ENCODE measurements at regions not wholly inside any gene's neighbourhood (a gene's known extent, or its start where the extent isn't known, plus 50 kb on each side); places are given as distances from the start of the nearest gene placed in this dataset.

DNA sequence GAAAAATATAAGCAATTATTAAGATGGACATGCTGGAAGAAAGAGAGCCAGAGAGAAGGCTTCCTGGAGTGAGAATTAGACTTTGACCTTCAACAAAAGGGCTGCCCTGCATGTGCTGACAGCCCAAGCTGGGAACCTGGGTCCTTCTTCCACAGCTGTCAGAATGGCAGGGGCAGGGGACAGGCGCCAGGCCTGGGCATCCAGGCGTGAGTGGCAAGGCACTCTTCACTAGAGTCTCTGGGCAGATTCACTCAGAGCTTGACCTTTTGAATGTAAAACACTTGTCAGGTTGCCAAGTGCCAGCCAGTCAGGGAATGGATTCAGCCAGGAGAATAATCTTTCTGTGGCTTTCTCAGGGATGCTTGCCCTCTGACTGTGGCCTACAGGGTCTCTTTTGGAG is 119.1 kb upstream of the CLINT1 start:
- Histone ChIP-seq H3K27ac (ENCODE audit: control insufficient read depth, insufficient read depth) (no peak overlapping the region), H3K36me3 (ENCODE audit: control insufficient read depth in 2 of 2, insufficient read depth in 2 of 2, low read length in 1 of 2) (no peaks in the 10 kb centered on the region), H3K4me3 (no peak overlapping the region), H3K27me3 (replicated peaks in 1 of 2; ENCODE audit: control insufficient read depth in 2 of 2, insufficient read depth in 2 of 2, low read length in 1 of 2) (no peaks in the 10 kb centered on the region), H3K9me3 (replicated peaks; ENCODE audit: control insufficient read depth, insufficient read depth, low read length) (no peaks in the 10 kb centered on the region), H3K9ac (ENCODE audit: control insufficient read depth, insufficient read depth, low read length) (no peak overlapping the region), H4K20me1 (ENCODE audit: control insufficient read depth, insufficient read depth) (no peaks in the 10 kb centered on the region), H3K79me2 (ENCODE audit: control insufficient read depth, insufficient read depth, low read length) (no peaks in the 10 kb centered on the region), H2AFZ (ENCODE audit: control insufficient read depth, low read depth, low read length) (no peak overlapping the region), H3K4me2 (ENCODE audit: control insufficient read depth, insufficient read depth) (no peak overlapping the region), H3K4me1 (ENCODE audit: control insufficient read depth, insufficient read depth, low read length) (no peaks in the 10 kb centered on the region)
- POLR2A ChIA-PET = no interaction called here
- CTCF ChIA-PET = no interaction called here
- FAIRE-seq = no peak
- RAD21 ChIA-PET (ENCODE audit: unreplicated experiment) = no interaction called here
- in situ Hi-C loops (cut with MboI) = no loop called here
- no peak for ATAC-seq
- intact Hi-C loops (cut with micrococcal nuclease; ENCODE audit: unreplicated experiment) = no loop called here
- SMC1A ChIA-PET (ENCODE audit: uncharacterized antibody, unreplicated experiment) = interaction anchor here (0.7 kb wide), 1 partner anchor 16 kb away, joined by 3 read pairs; no protein-coding TSS in a partner anchor
- TF ChIP-seq EZH2 (IDR thresholded peaks at IDR 0.05; ENCODE audit: borderline replicate concordance, control insufficient read depth, low read depth, low read length) = no peak
- no peak for TF ChIP-seq SPI1 (IDR thresholded peaks at IDR 0.05; ENCODE audit: borderline replicate concordance, insufficient read depth, low read depth, low read length)
- TF ChIP-seq YY1 (IDR thresholded peaks at IDR 0.05; ENCODE audit: low read depth, low read length) = no peak
- TF ChIP-seq POLR2AphosphoS2 (IDR thresholded peaks at IDR 0.05; ENCODE audit: low read depth, low read length) = no peak
- no peak for TF ChIP-seq STAT1 (conservative IDR thresholded peaks at IDR 0.05)
- no peak for TF ChIP-seq RB1 (IDR thresholded peaks at IDR 0.05; ENCODE audit: borderline replicate concordance)
- no peak for TF ChIP-seq ESRRA (IDR thresholded peaks at IDR 0.05; ENCODE audit: low read length)
- TF ChIP-seq TAF1 (IDR thresholded peaks at IDR 0.05; ENCODE audit: borderline replicate concordance, low read depth, low read length) = no peak
- TF ChIP-seq, protein P1, sequence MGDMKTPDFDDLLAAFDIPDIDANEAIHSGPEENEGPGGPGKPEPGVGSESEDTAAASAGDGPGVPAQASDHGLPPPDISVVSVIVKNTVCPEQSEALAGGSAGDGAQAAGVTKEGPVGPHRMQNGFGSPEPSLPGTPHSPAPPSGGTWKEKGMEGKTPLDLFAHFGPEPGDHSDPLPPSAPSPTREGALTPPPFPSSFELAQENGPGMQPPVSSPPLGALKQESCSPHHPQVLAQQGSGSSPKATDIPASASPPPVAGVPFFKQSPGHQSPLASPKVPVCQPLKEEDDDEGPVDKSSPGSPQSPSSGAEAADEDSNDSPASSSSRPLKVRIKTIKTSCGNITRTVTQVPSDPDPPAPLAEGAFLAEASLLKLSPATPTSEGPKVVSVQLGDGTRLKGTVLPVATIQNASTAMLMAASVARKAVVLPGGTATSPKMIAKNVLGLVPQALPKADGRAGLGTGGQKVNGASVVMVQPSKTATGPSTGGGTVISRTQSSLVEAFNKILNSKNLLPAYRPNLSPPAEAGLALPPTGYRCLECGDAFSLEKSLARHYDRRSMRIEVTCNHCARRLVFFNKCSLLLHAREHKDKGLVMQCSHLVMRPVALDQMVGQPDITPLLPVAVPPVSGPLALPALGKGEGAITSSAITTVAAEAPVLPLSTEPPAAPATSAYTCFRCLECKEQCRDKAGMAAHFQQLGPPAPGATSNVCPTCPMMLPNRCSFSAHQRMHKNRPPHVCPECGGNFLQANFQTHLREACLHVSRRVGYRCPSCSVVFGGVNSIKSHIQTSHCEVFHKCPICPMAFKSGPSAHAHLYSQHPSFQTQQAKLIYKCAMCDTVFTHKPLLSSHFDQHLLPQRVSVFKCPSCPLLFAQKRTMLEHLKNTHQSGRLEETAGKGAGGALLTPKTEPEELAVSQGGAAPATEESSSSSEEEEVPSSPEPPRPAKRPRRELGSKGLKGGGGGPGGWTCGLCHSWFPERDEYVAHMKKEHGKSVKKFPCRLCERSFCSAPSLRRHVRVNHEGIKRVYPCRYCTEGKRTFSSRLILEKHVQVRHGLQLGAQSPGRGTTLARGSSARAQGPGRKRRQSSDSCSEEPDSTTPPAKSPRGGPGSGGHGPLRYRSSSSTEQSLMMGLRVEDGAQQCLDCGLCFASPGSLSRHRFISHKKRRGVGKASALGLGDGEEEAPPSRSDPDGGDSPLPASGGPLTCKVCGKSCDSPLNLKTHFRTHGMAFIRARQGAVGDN (IDR thresholded peaks at IDR 0.05) = no peak
- BruUV-seq (replicated peaks) = no TSS peak
- no peak for DNase-seq (ENCODE audit: low read depth, low spot score)
- WGBS (ENCODE audit: insufficient coverage, insufficient replicate concordance, low lambda C conversion rate, missing lambda C conversion rate) = 18% methylated on average over 2 of the region's 2 CpGs
